WERI-Rb-1 (cell line): ENCODE measurements at regions not wholly inside any gene's neighbourhood (a gene's known extent, or its start where the extent isn't known, plus 50 kb on each side); places are given as distances from the start of the nearest gene placed in this dataset.

Source experiments
- DNase-seq: peaks from one replicate; pipeline ENCODE4 v3.0.0-alpha.2; 2020
- H3K27ac ChIP-seq: fragments of 250-450 bp; sonication (Bioruptor Pico); 2 replicates; pipeline ENCODE4 v1.5.1; 2020; ENCODE audit warnings: mild to moderate bottlenecking, moderate library complexity
- H3K27me3 ChIP-seq: fragments of 250-450 bp; sonication (Bioruptor Pico); 2 replicates; pipeline ENCODE4 v1.5.1; 2021; ENCODE audit warnings: mild to moderate bottlenecking, low read depth, moderate library complexity; ENCODE audit not compliant: insufficient read depth, severe bottlenecking
- H3K36me3 ChIP-seq: fragments of 250-450 bp; sonication (Bioruptor Pico); 2 replicates; pipeline ENCODE4 v1.5.1; 2020; ENCODE audit warnings: mild to moderate bottlenecking, moderate library complexity
- H3K4me3 ChIP-seq: 2 replicates; pipeline ENCODE4 v1.5.1; 2011; ENCODE audit warnings: low read depth, mild to moderate bottlenecking, control low read depth, low read length
- H3K9me3 ChIP-seq: fragments of 250-450 bp; sonication (Bioruptor Pico); 2 replicates; pipeline ENCODE4 v1.5.1; 2021; ENCODE audit warnings: mild to moderate bottlenecking, moderate library complexity; ENCODE audit not compliant: severe bottlenecking
- TF ChIP-seq, protein P1 (sequence below): IDR thresholded peaks from 2 replicates; pipeline ENCODE4 v1.5.1; 2011; ENCODE audit warnings: low read depth, mild to moderate bottlenecking, control low read depth, inconsistent platforms, low read length

DNA sequence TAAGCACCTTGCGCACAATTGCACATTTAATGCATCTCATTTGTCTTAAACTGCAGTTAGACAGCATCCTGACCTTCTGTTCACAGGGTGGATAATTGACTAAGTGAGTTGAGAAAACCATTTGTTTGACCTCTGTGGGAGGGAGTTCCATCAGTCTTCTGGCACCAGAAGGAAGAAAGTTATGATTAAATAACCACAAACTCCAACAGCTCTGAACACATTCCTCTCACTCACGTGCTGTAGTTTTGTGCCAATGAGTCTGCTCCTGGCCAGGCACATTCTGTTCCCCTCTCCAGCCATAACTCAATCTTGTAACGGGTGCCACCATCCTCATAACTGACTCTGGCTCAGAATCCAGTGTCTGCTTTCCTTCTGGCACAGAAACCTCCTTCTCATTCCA is 817.2 kb downstream of the SLITRK1 start:
- TF ChIP-seq, protein P1, sequence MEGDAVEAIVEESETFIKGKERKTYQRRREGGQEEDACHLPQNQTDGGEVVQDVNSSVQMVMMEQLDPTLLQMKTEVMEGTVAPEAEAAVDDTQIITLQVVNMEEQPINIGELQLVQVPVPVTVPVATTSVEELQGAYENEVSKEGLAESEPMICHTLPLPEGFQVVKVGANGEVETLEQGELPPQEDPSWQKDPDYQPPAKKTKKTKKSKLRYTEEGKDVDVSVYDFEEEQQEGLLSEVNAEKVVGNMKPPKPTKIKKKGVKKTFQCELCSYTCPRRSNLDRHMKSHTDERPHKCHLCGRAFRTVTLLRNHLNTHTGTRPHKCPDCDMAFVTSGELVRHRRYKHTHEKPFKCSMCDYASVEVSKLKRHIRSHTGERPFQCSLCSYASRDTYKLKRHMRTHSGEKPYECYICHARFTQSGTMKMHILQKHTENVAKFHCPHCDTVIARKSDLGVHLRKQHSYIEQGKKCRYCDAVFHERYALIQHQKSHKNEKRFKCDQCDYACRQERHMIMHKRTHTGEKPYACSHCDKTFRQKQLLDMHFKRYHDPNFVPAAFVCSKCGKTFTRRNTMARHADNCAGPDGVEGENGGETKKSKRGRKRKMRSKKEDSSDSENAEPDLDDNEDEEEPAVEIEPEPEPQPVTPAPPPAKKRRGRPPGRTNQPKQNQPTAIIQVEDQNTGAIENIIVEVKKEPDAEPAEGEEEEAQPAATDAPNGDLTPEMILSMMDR, result no peak
- Histone ChIP-seq H3K9me3 (no peaks in the 10 kb centered on the region), H3K27ac (no peak overlapping the region), H3K36me3 (no peaks in the 10 kb centered on the region), H3K27me3 (no peaks in the 10 kb centered on the region), H3K4me3 (no peak overlapping the region)
- DNase-seq, result no peak

DNA sequence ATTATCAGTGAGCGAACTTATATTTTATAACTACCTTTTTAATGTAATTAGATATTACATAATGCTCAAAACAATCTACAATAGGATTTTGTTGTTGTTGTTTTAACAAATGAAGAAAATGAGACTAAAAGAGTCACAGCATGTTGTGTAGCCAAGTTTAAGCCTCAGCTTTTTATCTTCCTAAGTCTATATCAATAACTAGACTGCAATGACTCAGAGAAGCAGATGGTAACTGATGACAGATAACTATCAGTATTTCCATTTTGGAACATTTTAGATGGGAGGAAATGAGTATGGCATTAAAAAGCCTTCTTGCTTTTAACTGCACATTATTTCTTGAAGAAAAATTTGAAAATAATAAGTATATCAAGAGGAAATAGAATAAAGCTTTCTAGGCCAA is 825.2 kb downstream of the SLITRK1 start:
- Histone ChIP-seq H3K27me3 (no peaks in the 10 kb centered on the region), H3K27ac (no peak overlapping the region), H3K4me3 (no peak overlapping the region), H3K36me3 (no peaks in the 10 kb centered on the region), H3K9me3 (no peaks in the 10 kb centered on the region)
- DNase-seq, result no peak
- TF ChIP-seq, protein P1, result no peak

DNA sequence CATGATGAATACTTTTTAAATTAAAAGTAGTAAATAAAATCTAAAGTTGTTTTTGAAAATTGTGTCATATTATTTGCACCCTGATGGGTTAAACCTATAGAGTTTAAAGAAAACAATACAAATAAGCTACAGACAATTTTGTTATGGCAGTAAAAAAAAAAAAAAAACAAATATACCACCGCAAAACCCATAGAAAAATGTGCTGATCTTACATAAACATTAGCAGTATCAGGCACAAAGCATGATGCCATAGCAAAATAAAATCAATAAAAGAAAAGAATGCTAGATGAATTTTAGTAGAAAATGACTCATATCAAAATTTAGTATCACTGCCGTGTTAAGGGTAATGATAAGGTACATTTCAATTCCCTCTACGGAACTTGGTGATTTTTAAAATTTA is 826.0 kb downstream of the SLITRK1 start:
- TF ChIP-seq, protein P1, result no peak
- Histone ChIP-seq H3K9me3 (no peaks in the 10 kb centered on the region), H3K36me3 (no peaks in the 10 kb centered on the region), H3K27ac (no peak overlapping the region), H3K27me3 (no peaks in the 10 kb centered on the region), H3K4me3 (no peak overlapping the region)
- DNase-seq, result no peak

DNA sequence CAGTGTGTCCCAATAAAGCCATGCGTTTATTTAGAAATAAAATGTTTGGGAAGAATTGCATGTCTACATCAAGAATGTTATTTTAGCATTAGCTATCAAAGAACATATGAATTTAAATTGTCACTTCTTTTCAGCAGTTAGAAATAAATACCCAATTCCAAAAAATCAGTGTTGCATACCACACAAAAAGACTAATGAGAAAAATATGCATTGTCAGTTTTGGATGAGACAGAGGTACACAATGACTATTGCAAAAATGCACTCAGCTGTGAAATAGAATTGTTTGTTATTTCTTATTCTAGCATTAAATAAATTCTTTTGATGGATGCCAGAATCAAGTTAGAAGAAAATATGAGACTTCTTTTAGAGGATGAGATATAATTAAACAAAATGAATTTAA is 833.9 kb downstream of the SLITRK1 start:
- Histone ChIP-seq H3K4me3 (no peak overlapping the region), H3K36me3 (no peaks in the 10 kb centered on the region), H3K27me3 (no peaks in the 10 kb centered on the region), H3K27ac (no peak overlapping the region), H3K9me3 (no peaks in the 10 kb centered on the region)
- no peak for DNase-seq
- TF ChIP-seq, protein P1, result no peak

DNA sequence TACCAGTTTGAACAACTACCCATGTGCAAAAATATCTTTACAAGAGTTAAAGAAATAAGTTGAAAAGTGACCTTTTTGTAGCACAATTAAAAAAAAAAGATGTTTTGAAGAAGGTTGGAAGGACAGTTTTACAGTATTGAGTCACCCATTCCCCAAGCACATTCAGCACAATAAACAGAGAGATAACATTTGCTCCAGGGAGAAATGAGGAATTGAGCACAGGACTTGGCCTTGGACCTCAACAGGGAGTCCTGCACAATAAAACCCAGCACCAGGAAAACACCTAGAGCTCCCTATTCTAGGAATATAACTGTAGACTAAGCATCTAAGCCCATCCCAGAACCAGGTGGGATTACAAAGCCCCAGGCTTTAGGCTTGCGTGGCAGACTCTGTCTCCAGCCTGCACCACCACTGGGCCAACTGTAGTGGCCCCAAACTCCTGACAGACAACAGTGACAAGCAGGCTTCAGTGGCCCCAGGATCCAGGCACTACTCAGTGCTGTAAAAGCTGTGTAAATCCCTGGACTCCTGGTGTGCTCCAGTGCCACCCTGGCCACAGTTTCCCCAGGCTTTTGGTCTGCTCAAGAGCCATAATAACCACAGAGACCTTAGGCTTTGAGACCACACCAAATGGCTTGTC is 857.2 kb downstream of the SLITRK1 start:
- no peaks in the 10 kb centered on the region for H3K36me3 ChIP-seq
- H3K27me3 ChIP-seq, result no peaks in the 10 kb centered on the region
- TF ChIP-seq, protein P1, result no peak
- no peaks in the 10 kb centered on the region for H3K9me3 ChIP-seq
- no peak overlapping the region for H3K4me3 ChIP-seq
- H3K27ac ChIP-seq, result no peak overlapping the region
- DNase-seq, result no peak

DNA sequence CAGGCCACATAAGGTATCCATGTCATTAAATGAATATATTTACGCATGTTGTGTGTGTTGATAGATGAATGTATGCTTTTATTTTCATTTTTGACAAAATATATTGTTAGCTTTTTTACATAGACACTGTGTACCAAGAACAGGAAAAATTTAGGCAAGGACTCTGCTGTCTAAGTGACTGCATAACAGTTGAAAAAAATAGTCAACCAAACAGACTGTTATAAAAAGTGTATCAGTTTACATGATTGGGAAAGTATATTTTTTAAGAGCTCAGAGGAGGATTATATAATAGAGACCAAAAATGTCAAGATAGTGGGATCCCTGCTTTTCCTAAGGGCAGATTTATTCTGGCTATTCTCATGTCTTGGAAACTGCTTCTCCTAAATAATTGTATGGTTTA is 858.0 kb downstream of the SLITRK1 start:
- DNase-seq, result no peak
- H3K4me3 ChIP-seq, result no peak overlapping the region
- H3K27me3 ChIP-seq, result no peaks in the 10 kb centered on the region
- H3K27ac ChIP-seq, result no peak overlapping the region
- TF ChIP-seq, protein P1, result no peak
- H3K36me3 ChIP-seq, result no peaks in the 10 kb centered on the region
- H3K9me3 ChIP-seq, result no peaks in the 10 kb centered on the region
